Fibroblast of the aortic adventitia (primary cell): ENCODE measurements at regions not wholly inside any gene's neighbourhood (a gene's known extent, or its start where the extent isn't known, plus 50 kb on each side); places are given as distances from the start of the nearest gene placed in this dataset.
A peak's percentile ranks its signal among the peaks of the same experiment; 100 is the strongest.

Experiments
- DNase-seq: peaks from one replicate; pipeline ENCODE4 v3.0.0-alpha.2; 2010; ENCODE audit warnings: low read depth
- H3K4me3 ChIP-seq: 2 replicates; pipeline ENCODE4 v1.5.1; 2011; ENCODE audit warnings: low read depth, mild to moderate bottlenecking, control low read depth, low read length, moderate library complexity
- CTCF ChIP-seq: IDR thresholded peaks from 2 replicates; pipeline ENCODE4 v1.5.1; 2011; ENCODE audit warnings: mild to moderate bottlenecking, low read length, control low read depth, inconsistent platforms; ENCODE audit not compliant: insufficient read depth

GRCh38 chr2:146025519-146025918 lies 1505.6 kb upstream of the ZEB2 start:
- DNase-seq = no peak
- no peak overlapping the region for H3K4me3 ChIP-seq
- no peak for TF ChIP-seq CTCF

DNA sequence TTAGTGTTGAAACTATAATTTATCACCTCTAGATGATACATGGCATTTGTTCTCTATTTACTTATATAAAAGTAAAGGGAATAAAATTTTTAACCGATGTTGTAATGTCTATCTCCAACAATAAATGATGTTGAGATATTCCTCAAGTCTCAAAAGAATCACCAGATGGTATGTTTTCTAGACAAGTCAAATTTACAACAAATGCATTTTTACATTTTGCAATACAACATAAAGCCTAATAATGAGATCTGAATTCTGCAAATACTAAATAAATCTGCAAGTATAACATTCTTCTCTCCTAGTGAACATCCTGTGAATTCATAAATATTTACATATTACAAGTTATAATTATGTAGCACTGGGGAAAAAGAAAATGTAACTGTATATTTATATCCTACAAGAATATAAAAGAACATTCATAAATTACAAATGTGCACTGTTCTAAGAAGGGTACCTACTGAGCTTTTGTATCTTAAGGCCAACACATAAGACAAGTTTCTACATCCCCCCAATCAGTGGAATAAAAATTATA lies 1504.4 kb upstream of the ZEB2 start:
- DNase-seq = no peak
- no peak overlapping the region for H3K4me3 ChIP-seq
- TF ChIP-seq CTCF = no peak

GRCh38 chr2:146004462-146004861 lies 1484.5 kb upstream of the ZEB2 start:
- no peak overlapping the region for H3K4me3 ChIP-seq
- DNase-seq = peak; percentile 36
- no peak for TF ChIP-seq CTCF

- no peak for DNase-seq
- no peak overlapping the region for H3K4me3 ChIP-seq
- TF ChIP-seq CTCF = no peak
Measured at GRCh38 chr2:146003337-146003736, 1483.4 kb upstream of the ZEB2 start.

GRCh38 chr2:145994910-145995309 lies 1475.0 kb upstream of the ZEB2 start:
- no peak for TF ChIP-seq CTCF
- no peak for DNase-seq
- no peak overlapping the region for H3K4me3 ChIP-seq

- DNase-seq = no peak
- no peak overlapping the region for H3K4me3 ChIP-seq
- TF ChIP-seq CTCF = no peak
Measured at GRCh38 chr2:145992572-145992971, 1472.7 kb upstream of the ZEB2 start.

GRCh38 chr2:145987793-145988192 lies 1467.9 kb upstream of the ZEB2 start:
- no peak for TF ChIP-seq CTCF
- no peak overlapping the region for H3K4me3 ChIP-seq
- peak; percentile 11 for DNase-seq
